Ectodermal cell (in vitro differentiated cells): ENCODE measurements at regions not wholly inside any gene's neighbourhood (a gene's known extent, or its start where the extent isn't known, plus 50 kb on each side); places are given as distances from the start of the nearest gene placed in this dataset.
"Not testable (repeated sequence)": the region's sequence is repeated elsewhere in the genome, so short reads cannot be mapped to it uniquely, and the experiment has no call there.

Source experiments
- H3K27ac ChIP-seq: 2 replicates; pipeline ENCODE4 v1.7.0; 2013; ENCODE audit warnings: mild to moderate bottlenecking, low read depth, low read length; ENCODE audit not compliant: insufficient read depth, poor library complexity, severe bottlenecking
- H3K27me3 ChIP-seq: 2 replicates; pipeline ENCODE4 v1.7.0; 2013; ENCODE audit warnings: mild to moderate bottlenecking, low read length; ENCODE audit not compliant: insufficient read depth, control insufficient read depth, poor library complexity, severe bottlenecking
- H3K36me3 ChIP-seq: one replicate; pipeline ENCODE4 v1.7.0; 2013; ENCODE audit warnings: low read length; ENCODE audit not compliant: control insufficient read depth, insufficient read depth
- H3K4me1 ChIP-seq: one replicate; pipeline ENCODE4 v1.7.0; 2013; ENCODE audit warnings: low read length; ENCODE audit not compliant: control insufficient read depth, insufficient read depth
- H3K4me3 ChIP-seq: 2 replicates; pipeline ENCODE4 v1.7.0; 2013; ENCODE audit warnings: low read depth, low read length, control low read depth; ENCODE audit not compliant: insufficient read depth
- H3K9me3 ChIP-seq: 2 replicates; pipeline ENCODE4 v1.7.0; 2013; ENCODE audit warnings: mild to moderate bottlenecking, low read length, moderate library complexity; ENCODE audit not compliant: control insufficient read depth
- WGBS, 2 experiments: methylation state at CpG; one replicate each; pipeline ENCODE4 v1.1.7; 2013; ENCODE audit warnings: missing lambda C conversion rate in 2 of 2; 5-methylcytosine and 5-hydroxymethylcytosine counted together

GRCh38 chr1:87977145-87977544 is 648.5 kb downstream of the LMO4 start:
- WGBS, 2 experiments: 50 to 72% methylated on average over 2 of the region's 2 CpGs
- Histone ChIP-seq H3K27me3 (no peaks in the 10 kb centered on the region), H3K4me3 (no peak overlapping the region), H3K9me3 (no peaks in the 10 kb centered on the region), H3K4me1 (peaks cover 9% of the 10 kb centered on the region), H3K27ac (no peak overlapping the region), H3K36me3 (no peaks in the 10 kb centered on the region)

GRCh38 chr1:87979079-87979478 is 650.4 kb downstream of the LMO4 start:
- no peak overlapping the region for H3K27ac ChIP-seq
- no peaks in the 10 kb centered on the region for H3K4me1 ChIP-seq
- H3K4me3 ChIP-seq: no peak overlapping the region
- no peaks in the 10 kb centered on the region for H3K9me3 ChIP-seq
- 94 to 95% methylated on average over 2 of the region's 2 CpGs for WGBS, 2 experiments
- H3K36me3 ChIP-seq: no peaks in the 10 kb centered on the region
- H3K27me3 ChIP-seq: no peaks in the 10 kb centered on the region

GRCh38 chr1:87980494-87980893 is 651.8 kb downstream of the LMO4 start:
- H3K4me3 ChIP-seq: no peak overlapping the region
- no peaks in the 10 kb centered on the region for H3K4me1 ChIP-seq
- no peaks in the 10 kb centered on the region for H3K36me3 ChIP-seq
- WGBS, 2 experiments: 67 to 75% methylated on average over 3 of the region's 3 CpGs
- no peaks in the 10 kb centered on the region for H3K9me3 ChIP-seq
- H3K27me3 ChIP-seq: no peaks in the 10 kb centered on the region
- H3K27ac ChIP-seq: no peak overlapping the region

- no peaks in the 10 kb centered on the region for H3K27me3 ChIP-seq
- 90 to 96% methylated on average over 2 of the region's 2 CpGs for WGBS, 2 experiments
- no peak overlapping the region for H3K4me3 ChIP-seq
- H3K27ac ChIP-seq: no peak overlapping the region
- no peaks in the 10 kb centered on the region for H3K4me1 ChIP-seq
- H3K9me3 ChIP-seq: no peaks in the 10 kb centered on the region
- H3K36me3 ChIP-seq: no peaks in the 10 kb centered on the region
These were observed 652.7 kb downstream of the LMO4 start for GRCh38 chr1:87981386-87981785.

GRCh38 chr1:87981810-87982209 is 653.1 kb downstream of the LMO4 start:
- no peaks in the 10 kb centered on the region for H3K4me1 ChIP-seq
- no peaks in the 10 kb centered on the region for H3K9me3 ChIP-seq
- no peaks in the 10 kb centered on the region for H3K36me3 ChIP-seq
- H3K27ac ChIP-seq: no peak overlapping the region
- no peaks in the 10 kb centered on the region for H3K27me3 ChIP-seq
- whole genome bisulfite sequencing, 2 experiments: 92 to 95% methylated on average over 1 of the region's 1 CpG
- H3K4me3 ChIP-seq: no peak overlapping the region

- no peaks in the 10 kb centered on the region for H3K9me3 ChIP-seq
- no peaks in the 10 kb centered on the region for H3K36me3 ChIP-seq
- H3K27me3 ChIP-seq: no peaks in the 10 kb centered on the region
- WGBS, 2 experiments: 89 to 93% methylated on average over 1 of the region's 1 CpG
- no peaks in the 10 kb centered on the region for H3K4me1 ChIP-seq
- no peak overlapping the region for H3K27ac ChIP-seq
- no peak overlapping the region for H3K4me3 ChIP-seq
These were observed 655.2 kb downstream of the LMO4 start for GRCh38 chr1:87983841-87984240.

- no peak overlapping the region for H3K4me3 ChIP-seq
- no peak overlapping the region for H3K27ac ChIP-seq
- H3K9me3 ChIP-seq: no peaks in the 10 kb centered on the region
- no peaks in the 10 kb centered on the region for H3K4me1 ChIP-seq
- H3K27me3 ChIP-seq: no peaks in the 10 kb centered on the region
- WGBS, 2 experiments: 83 to 86% methylated on average over 1 of the region's 1 CpG
- H3K36me3 ChIP-seq: no peaks in the 10 kb centered on the region
These were observed 656.4 kb downstream of the LMO4 start for GRCh38 chr1:87985071-87985470.

GRCh38 chr1:87986130-87986866 is 657.6 kb downstream of the LMO4 start:
- 90 to 97% methylated on average over 5 to 6 of the region's 6 CpGs for WGBS, 2 experiments

GRCh38 chr1:87989346-87989745 is 660.7 kb downstream of the LMO4 start:
- H3K9me3 ChIP-seq: no peaks in the 10 kb centered on the region
- H3K36me3 ChIP-seq: no peaks in the 10 kb centered on the region
- H3K4me3 ChIP-seq: no peak overlapping the region
- no peak overlapping the region for H3K27ac ChIP-seq
- WGBS, 2 experiments: 91 to 95% methylated on average over 2 of the region's 2 CpGs
- no peaks in the 10 kb centered on the region for H3K27me3 ChIP-seq
- no peaks in the 10 kb centered on the region for H3K4me1 ChIP-seq

More at GRCh38 chr1:87986130-87986866, 657.6 kb downstream of the LMO4 start:
- Histone ChIP-seq H3K4me3 (no peak overlapping the region), H3K4me1 (no peaks in the 10 kb centered on the region), H3K36me3 (no peaks in the 10 kb centered on the region), H3K27ac (no peak overlapping the region), H3K9me3 (no peaks in the 10 kb centered on the region), H3K27me3 (no peaks in the 10 kb centered on the region)

- H3K27me3 ChIP-seq, H3K4me1 ChIP-seq, H3K9me3 ChIP-seq, H3K36me3 ChIP-seq, H3K27ac ChIP-seq, H3K4me3 ChIP-seq: not testable (repeated sequence)
- 93% methylated on average over 5 of the region's 5 CpGs for WGBS, 2 experiments
These were observed 663.9 kb downstream of the LMO4 start for GRCh38 chr1:87992536-87992935.
